GM13977 (cell line): ENCODE measurements at regions not wholly inside any gene's neighbourhood (a gene's known extent, or its start where the extent isn't known, plus 50 kb on each side); places are given as distances from the start of the nearest gene placed in this dataset.

Source experiments
- DNase-seq: peaks from one replicate; pipeline ENCODE4 v3.0.0; 2012; ENCODE audit warnings: low spot score
- in situ Hi-C: fragments of 300-500 bp; cut with MboI; formaldehyde crosslinking; loops from one replicate; pipeline ENCODE4 v1.12.0; 2022; ENCODE audit warnings: low sequenced_read_pairs, low pct_unique_long_range_greater_than_20kb, mixed read lengths, inconsistent platforms; ENCODE audit not compliant: unreplicated experiment
- TF ChIP-seq, protein P1 (sequence below): IDR thresholded peaks from 2 replicates; pipeline ENCODE4 v1.5.1; 2012; ENCODE audit warnings: mild to moderate bottlenecking, control low read depth; ENCODE audit not compliant: insufficient read depth; ENCODE audit errors: extremely low read depth, missing control alignments

DNA sequence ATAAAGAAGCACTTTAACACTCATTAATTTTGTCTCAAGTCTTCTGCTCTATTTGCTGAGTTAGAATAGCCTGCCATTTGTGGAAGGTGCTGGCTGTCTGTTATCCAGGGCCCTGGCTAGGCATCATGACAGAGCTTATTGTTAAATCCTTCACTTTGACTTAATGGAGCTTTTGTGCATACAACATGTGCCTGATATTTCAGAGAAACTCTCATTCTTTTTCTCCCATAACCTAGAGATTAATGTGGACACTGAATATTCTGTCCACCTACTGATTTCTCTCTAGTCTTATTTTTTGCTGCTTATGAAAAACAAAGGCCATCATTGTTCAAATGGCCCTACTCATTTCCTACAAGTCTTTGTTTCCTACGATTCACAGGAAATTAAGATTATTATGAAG lies 383.1 kb upstream of the HTR2A start:
- DNase-seq = no peak
- in situ Hi-C loops = no loop called here
- TF ChIP-seq, protein P1, sequence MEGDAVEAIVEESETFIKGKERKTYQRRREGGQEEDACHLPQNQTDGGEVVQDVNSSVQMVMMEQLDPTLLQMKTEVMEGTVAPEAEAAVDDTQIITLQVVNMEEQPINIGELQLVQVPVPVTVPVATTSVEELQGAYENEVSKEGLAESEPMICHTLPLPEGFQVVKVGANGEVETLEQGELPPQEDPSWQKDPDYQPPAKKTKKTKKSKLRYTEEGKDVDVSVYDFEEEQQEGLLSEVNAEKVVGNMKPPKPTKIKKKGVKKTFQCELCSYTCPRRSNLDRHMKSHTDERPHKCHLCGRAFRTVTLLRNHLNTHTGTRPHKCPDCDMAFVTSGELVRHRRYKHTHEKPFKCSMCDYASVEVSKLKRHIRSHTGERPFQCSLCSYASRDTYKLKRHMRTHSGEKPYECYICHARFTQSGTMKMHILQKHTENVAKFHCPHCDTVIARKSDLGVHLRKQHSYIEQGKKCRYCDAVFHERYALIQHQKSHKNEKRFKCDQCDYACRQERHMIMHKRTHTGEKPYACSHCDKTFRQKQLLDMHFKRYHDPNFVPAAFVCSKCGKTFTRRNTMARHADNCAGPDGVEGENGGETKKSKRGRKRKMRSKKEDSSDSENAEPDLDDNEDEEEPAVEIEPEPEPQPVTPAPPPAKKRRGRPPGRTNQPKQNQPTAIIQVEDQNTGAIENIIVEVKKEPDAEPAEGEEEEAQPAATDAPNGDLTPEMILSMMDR = no peak

DNA sequence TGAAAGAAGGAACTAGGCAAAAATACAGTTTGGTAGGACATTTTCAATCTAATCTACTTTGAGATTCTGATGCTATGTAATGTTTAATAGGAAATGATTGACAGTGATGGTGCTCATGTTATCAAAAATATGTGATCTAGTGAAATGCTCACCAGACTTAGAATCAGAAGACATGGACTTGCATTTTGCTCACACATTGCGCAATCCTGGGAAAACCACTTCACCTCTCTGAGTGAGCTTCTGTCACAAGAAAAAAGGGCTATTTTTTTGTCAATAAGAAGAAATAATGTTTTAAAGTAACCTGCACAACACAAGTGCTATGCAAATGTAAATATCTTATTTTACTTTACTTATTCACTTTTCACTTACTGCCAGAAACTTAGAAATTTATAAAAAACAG lies 380.9 kb upstream of the HTR2A start:
- in situ Hi-C loops = no loop called here
- DNase-seq = no peak
- TF ChIP-seq, protein P1 = no peak

DNA sequence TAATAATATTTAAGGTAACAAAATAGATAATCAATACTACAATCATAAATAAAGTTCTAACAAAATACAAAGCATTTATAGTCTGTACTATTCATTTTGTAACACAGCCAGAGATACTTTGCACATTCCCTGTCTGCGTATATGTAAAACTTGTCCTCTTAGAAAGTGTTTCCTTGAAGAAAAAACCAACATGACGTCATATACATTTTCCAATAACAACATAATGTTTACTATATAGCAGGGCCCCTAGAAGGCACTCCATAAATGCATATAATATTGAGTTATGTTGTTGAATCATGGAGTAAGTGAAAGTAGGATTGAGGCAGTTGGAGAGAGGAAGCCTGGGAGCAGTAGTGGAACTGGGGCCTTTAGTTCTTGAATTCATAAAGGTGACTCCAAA lies 371.4 kb upstream of the HTR2A start:
- DNase-seq = no peak
- TF ChIP-seq, protein P1 = no peak
- in situ Hi-C loops = no loop called here

DNA sequence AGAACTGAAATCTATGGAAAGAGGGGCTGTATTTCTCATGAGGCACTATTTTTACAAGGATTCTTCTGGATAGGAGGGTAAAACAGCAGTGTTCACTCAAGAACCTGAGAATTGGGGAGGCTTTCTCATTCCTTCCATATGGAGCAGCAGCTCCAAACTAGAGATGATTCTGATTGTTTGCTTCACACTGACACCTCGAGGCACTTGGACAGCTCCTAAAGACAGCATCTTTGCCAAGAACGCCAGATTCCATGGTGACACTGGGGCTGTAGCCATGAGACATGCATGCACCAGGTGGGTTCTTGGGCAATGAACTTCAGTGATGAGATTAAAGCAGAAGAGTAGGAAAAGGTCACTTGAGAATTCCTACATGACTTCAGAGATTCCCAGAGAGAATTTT lies 361.5 kb upstream of the HTR2A start:
- in situ Hi-C loops = no loop called here
- DNase-seq = no peak
- TF ChIP-seq, protein P1 = no peak

DNA sequence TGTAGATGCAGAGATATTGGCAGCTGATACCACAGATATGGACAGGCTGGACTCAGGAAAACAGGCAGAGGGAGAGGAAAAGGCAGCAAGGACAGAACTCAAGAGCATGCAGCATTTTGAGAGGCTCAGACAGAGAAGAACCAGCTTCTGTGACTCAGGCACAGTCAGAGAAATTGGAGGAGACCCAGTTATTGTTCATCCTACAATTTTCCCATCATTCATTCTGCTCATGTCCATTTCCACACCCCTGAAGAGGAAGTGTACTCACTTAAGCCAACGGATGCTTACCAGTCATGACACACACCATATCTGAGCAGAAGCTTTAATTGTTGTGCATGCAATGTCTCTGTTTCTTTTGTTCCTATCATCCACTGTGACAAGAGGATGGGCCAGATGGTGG lies 359.8 kb upstream of the HTR2A start:
- in situ Hi-C loops = no loop called here
- DNase-seq = no peak
- TF ChIP-seq, protein P1 = no peak

- DNase-seq = no peak
- in situ Hi-C loops = no loop called here
- TF ChIP-seq, protein P1 = no peak
These were observed 355.8 kb upstream of the HTR2A start for GRCh38 chr13:47252627-47253026.

DNA sequence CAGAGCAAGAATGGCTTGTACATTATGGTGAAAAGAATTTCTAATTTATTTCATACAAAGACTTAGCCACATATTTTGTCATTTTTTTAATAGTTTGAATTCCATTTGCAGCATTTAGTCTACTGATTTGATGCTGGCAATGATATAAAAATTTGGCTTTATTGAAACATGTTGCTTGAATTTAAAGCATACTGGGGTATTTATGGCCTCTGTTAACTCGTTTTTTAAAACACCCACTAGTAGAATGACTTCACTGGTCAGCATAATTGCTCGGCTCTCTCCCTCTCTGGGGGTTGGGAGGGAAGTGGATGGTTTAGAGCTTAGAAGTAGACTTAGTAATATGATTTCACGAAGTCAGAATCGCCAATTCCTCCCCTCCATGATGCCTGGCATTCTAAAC lies 354.9 kb upstream of the HTR2A start:
- TF ChIP-seq, protein P1 = no peak
- DNase-seq = no peak
- in situ Hi-C loops = no loop called here
